IMR-90 (cell line): ENCODE measurements at regions not wholly inside any gene's neighbourhood (a gene's known extent, or its start where the extent isn't known, plus 50 kb on each side); places are given as distances from the start of the nearest gene placed in this dataset.

ENCODE experiments used
- MAFK ChIP-seq: IDR thresholded peaks from 2 replicates; pipeline ENCODE4 v1.6.1; 2012; ENCODE audit warnings: low read depth, low read length, improper control_type of control experiment
- POLR2A ChIP-seq: IDR thresholded peaks from 2 replicates; pipeline ENCODE4 v1.6.1; 2012; ENCODE audit warnings: mild to moderate bottlenecking, low read depth, low read length
- RCOR1 ChIP-seq: IDR thresholded peaks from 2 replicates; pipeline ENCODE4 v1.6.1; 2012; ENCODE audit warnings: mild to moderate bottlenecking, low read length, improper control_type of control experiment; ENCODE audit not compliant: insufficient replicate concordance
- TF ChIP-seq, protein P1 (sequence below): conservative IDR thresholded peaks from 2 replicates; pipeline ENCODE4 v1.5.1; 2012; ENCODE audit warnings: mild to moderate bottlenecking, low read depth, low read length, improper control_type of control experiment

GRCh38 chr20:57082357-57082945 is 184.0 kb downstream of the BMP7 start:
- TF ChIP-seq, protein P1, sequence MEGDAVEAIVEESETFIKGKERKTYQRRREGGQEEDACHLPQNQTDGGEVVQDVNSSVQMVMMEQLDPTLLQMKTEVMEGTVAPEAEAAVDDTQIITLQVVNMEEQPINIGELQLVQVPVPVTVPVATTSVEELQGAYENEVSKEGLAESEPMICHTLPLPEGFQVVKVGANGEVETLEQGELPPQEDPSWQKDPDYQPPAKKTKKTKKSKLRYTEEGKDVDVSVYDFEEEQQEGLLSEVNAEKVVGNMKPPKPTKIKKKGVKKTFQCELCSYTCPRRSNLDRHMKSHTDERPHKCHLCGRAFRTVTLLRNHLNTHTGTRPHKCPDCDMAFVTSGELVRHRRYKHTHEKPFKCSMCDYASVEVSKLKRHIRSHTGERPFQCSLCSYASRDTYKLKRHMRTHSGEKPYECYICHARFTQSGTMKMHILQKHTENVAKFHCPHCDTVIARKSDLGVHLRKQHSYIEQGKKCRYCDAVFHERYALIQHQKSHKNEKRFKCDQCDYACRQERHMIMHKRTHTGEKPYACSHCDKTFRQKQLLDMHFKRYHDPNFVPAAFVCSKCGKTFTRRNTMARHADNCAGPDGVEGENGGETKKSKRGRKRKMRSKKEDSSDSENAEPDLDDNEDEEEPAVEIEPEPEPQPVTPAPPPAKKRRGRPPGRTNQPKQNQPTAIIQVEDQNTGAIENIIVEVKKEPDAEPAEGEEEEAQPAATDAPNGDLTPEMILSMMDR, result no peak
- TF ChIP-seq RCOR1 (no peak), MAFK (no peak), POLR2A (no peak)
